HEK293 (cell line): ENCODE measurements at regions not wholly inside any gene's neighbourhood (a gene's known extent, or its start where the extent isn't known, plus 50 kb on each side); places are given as distances from the start of the nearest gene placed in this dataset.

Experiments used
- CTCF ChIP-seq: fragments of 450-650 bp; formaldehyde crosslinking; IDR thresholded peaks from 2 replicates; pipeline ENCODE4 v1.5.1; 2016; ENCODE audit warnings: missing biosample characterization, missing genetic modification characterization
- GLIS1 ChIP-seq: fragments of 450-650 bp; formaldehyde crosslinking; IDR thresholded peaks from 2 replicates; pipeline ENCODE4 v1.5.1; 2016; ENCODE audit warnings: missing biosample characterization, missing genetic modification characterization
- HOXC10 ChIP-seq: sonication (generic); formaldehyde crosslinking; IDR thresholded peaks from 2 replicates; pipeline ENCODE4 v1.8.1; 2023; ENCODE audit warnings: mild to moderate bottlenecking, missing genetic modification reagents
- KLF1 ChIP-seq: fragments of 450-650 bp; formaldehyde crosslinking; IDR thresholded peaks from 2 replicates; pipeline ENCODE4 v1.5.1; 2016; ENCODE audit warnings: missing biosample characterization, missing genetic modification characterization
- KLF16 ChIP-seq: fragments of 450-650 bp; formaldehyde crosslinking; IDR thresholded peaks from 2 replicates; pipeline ENCODE4 v1.5.1; 2017; ENCODE audit warnings: missing biosample characterization, missing genetic modification characterization
- PATZ1 ChIP-seq: fragments of 450-650 bp; formaldehyde crosslinking; IDR thresholded peaks from 2 replicates; pipeline ENCODE4 v1.5.1; 2016; ENCODE audit warnings: missing biosample characterization, missing genetic modification characterization
- REST ChIP-seq: fragments of 450-650 bp; formaldehyde crosslinking; IDR thresholded peaks from 2 replicates; pipeline ENCODE4 v1.5.1; 2016; ENCODE audit warnings: missing biosample characterization, missing genetic modification characterization
- TCF7L2 ChIP-seq: IDR thresholded peaks from 2 replicates; pipeline ENCODE4 v1.6.1; 2011; ENCODE audit warnings: low read depth, mild to moderate bottlenecking, inconsistent platforms, low read length, moderate library complexity, borderline replicate concordance
- ZNF133 ChIP-seq: fragments of 450-650 bp; formaldehyde crosslinking; IDR thresholded peaks from 2 replicates; pipeline ENCODE4 v1.5.1; 2016; ENCODE audit warnings: missing biosample characterization, missing genetic modification characterization
- ZNF157 ChIP-seq: fragments of 450-650 bp; formaldehyde crosslinking; IDR thresholded peaks from 2 replicates; pipeline ENCODE4 v1.5.1; 2016; ENCODE audit warnings: missing biosample characterization, missing genetic modification characterization
- ZNF175 ChIP-seq: fragments of 450-650 bp; formaldehyde crosslinking; IDR thresholded peaks from 2 replicates; pipeline ENCODE4 v1.5.1; 2016; ENCODE audit warnings: missing biosample characterization, missing genetic modification characterization
- ZNF214 ChIP-seq: fragments of 450-650 bp; formaldehyde crosslinking; IDR thresholded peaks from 2 replicates; pipeline ENCODE4 v1.5.1; 2017; ENCODE audit warnings: missing biosample characterization, mild to moderate bottlenecking, missing genetic modification characterization, borderline replicate concordance

- no peak for TF ChIP-seq REST (tag by site-specific recombination)
- no peak for TF ChIP-seq ZNF175 (tag by site-specific recombination)
- TF ChIP-seq TCF7L2 = no peak
- no peak for TF ChIP-seq HOXC10 (CRISPR knock-in tag)
- TF ChIP-seq ZNF157 (tag by site-specific recombination) = no peak
- no peak for TF ChIP-seq KLF16 (tag by site-specific recombination)
- TF ChIP-seq ZNF214 (tag by site-specific recombination) = no peak
- no peak for TF ChIP-seq GLIS1 (tag by site-specific recombination)
- no peak for TF ChIP-seq CTCF (tag by site-specific recombination)
- no peak for TF ChIP-seq PATZ1 (tag by site-specific recombination)
- no peak for TF ChIP-seq ZNF133 (tag by site-specific recombination)
- no peak for TF ChIP-seq KLF1 (tag by site-specific recombination)
Measured at GRCh38 chrX:110846071-110846470, 50.5 kb upstream of the CHRDL1 start.
